Vagina (tissue), 2 donors: ENCODE measurements at regions not wholly inside any gene's neighbourhood (a gene's known extent, or its start where the extent isn't known, plus 50 kb on each side); places are given as distances from the start of the nearest gene placed in this dataset.
"Not testable (repeated sequence)": the region's sequence is repeated elsewhere in the genome, so short reads cannot be mapped to it uniquely, and the experiment has no call there.

Experiments used
- DNase-seq, 2 donors: peaks; one replicate each; pipeline ENCODE4 v3.0.0-alpha.2; 2017; ENCODE audit errors: extremely low spot score in 2 of 2
- H3K27ac ChIP-seq: fragments of 200-600 bp; sonication (generic); one replicate; pipeline ENCODE4 v1.5.1; 2019
- H3K27me3 ChIP-seq: fragments of 200-600 bp; sonication (generic); one replicate; pipeline ENCODE4 v1.5.1; 2019
- H3K36me3 ChIP-seq, 2 donors: fragments of 200-600 bp; sonication (generic); one replicate each; pipeline ENCODE4 v1.5.1; 2017 to 2019
- H3K4me1 ChIP-seq: fragments of 200-600 bp; sonication (generic); one replicate; pipeline ENCODE4 v1.5.1; 2019
- H3K4me3 ChIP-seq, 2 donors: fragments of 200-600 bp; sonication (generic); 1 replicate in 1 of 2; 2 replicates in 1 of 2; pipeline ENCODE4 v1.5.1; 2016 to 2019
- H3K9me3 ChIP-seq: fragments of 200-600 bp; sonication (generic); one replicate; pipeline ENCODE4 v1.5.1; 2019
- CTCF ChIP-seq, 3 experiments: fragments of 450-650 bp in 2 of 3; fragments of 200-600 bp in 1 of 3; sonication (generic) in 1 of 3; IDR thresholded peaks; one replicate each; pipeline ENCODE4 v1.5.1; 2017 to 2019; ENCODE audit warnings: antibody characterized with exemption in 3 of 3, mild to moderate bottlenecking in 2 of 3, moderate library complexity in 2 of 3
- POLR2A ChIP-seq, 2 donors: fragments of 450-650 bp; IDR thresholded peaks; one replicate each; pipeline ENCODE4 v1.6.1; 2017; ENCODE audit warnings: antibody characterized with exemption in 2 of 2, mild to moderate bottlenecking in 2 of 2, moderate library complexity in 2 of 2
- POLR2AphosphoS5 ChIP-seq, 2 donors: sonication (generic); formaldehyde crosslinking; IDR thresholded peaks; one replicate each; pipeline ENCODE4 v1.9.0; 2017; ENCODE audit warnings: antibody characterized with exemption in 2 of 2, mild to moderate bottlenecking in 2 of 2, low read depth in 1 of 2; ENCODE audit not compliant: insufficient read depth in 1 of 2
- intact Hi-C: fragments of 100-400 bp; cut with DNase I; formaldehyde crosslinking; loops from one replicate; pipeline ENCODE4 v1.15.1; 2023

GRCh38 chr12:59115526-59115925 lies 195.2 kb upstream of the LRIG3 start:
- no peak for DNase-seq
- no peak overlapping the region for H3K27ac ChIP-seq
- no peak for TF ChIP-seq POLR2A (IDR thresholded peaks at IDR 0.05)
- TF ChIP-seq POLR2AphosphoS5 (IDR thresholded peaks at IDR 0.05; ENCODE audit: insufficient read depth in 1 of 2, low read depth in 1 of 2): no peak
- TF ChIP-seq CTCF (IDR thresholded peaks at IDR 0.05): no peak
- no peaks in the 10 kb centered on the region for H3K27me3 ChIP-seq
- intact Hi-C loops: no loop called here
- H3K36me3 ChIP-seq: no peaks in the 10 kb centered on the region
- no peaks in the 10 kb centered on the region for H3K9me3 ChIP-seq
- H3K4me1 ChIP-seq: peaks cover 8% of the 10 kb centered on the region
- H3K4me3 ChIP-seq: no peak overlapping the region

GRCh38 chr12:59113831-59114615 lies 193.7 kb upstream of the LRIG3 start:
- Histone ChIP-seq H3K27me3 (no peaks in the 10 kb centered on the region), H3K4me3 (no peak overlapping the region), H3K9me3 (no peaks in the 10 kb centered on the region), H3K36me3 (no peaks in the 10 kb centered on the region), H3K27ac (no peak overlapping the region), H3K4me1 (peaks cover 8% of the 10 kb centered on the region)
- DNase-seq: no peak
- intact Hi-C loops: no loop called here
- no peak for TF ChIP-seq POLR2AphosphoS5 (IDR thresholded peaks at IDR 0.05; ENCODE audit: insufficient read depth in 1 of 2, low read depth in 1 of 2)
- TF ChIP-seq CTCF (IDR thresholded peaks at IDR 0.05): peak; percentile 11 to 73 (median 48)
- TF ChIP-seq POLR2A (IDR thresholded peaks at IDR 0.05): no peak

- Histone ChIP-seq H3K4me3 (no peak overlapping the region), H3K36me3 (no peaks in the 10 kb centered on the region), H3K4me1 (peaks cover 8% of the 10 kb centered on the region), H3K27ac (no peak overlapping the region), H3K27me3 (no peaks in the 10 kb centered on the region), H3K9me3 (no peaks in the 10 kb centered on the region)
- no peak for TF ChIP-seq POLR2A (IDR thresholded peaks at IDR 0.05)
- TF ChIP-seq POLR2AphosphoS5 (IDR thresholded peaks at IDR 0.05; ENCODE audit: insufficient read depth in 1 of 2, low read depth in 1 of 2): no peak
- no peak for TF ChIP-seq CTCF (IDR thresholded peaks at IDR 0.05)
- intact Hi-C loops: no loop called here
- DNase-seq: no peak
These were observed 191.5 kb upstream of the LRIG3 start for GRCh38 chr12:59111851-59112250.

GRCh38 chr12:59108516-59108915 lies 188.2 kb upstream of the LRIG3 start:
- H3K4me1 ChIP-seq, H3K27ac ChIP-seq, H3K9me3 ChIP-seq, DNase-seq, H3K27me3 ChIP-seq, H3K4me3 ChIP-seq, intact Hi-C loops, H3K36me3 ChIP-seq: not testable (repeated sequence)

- Histone ChIP-seq H3K27ac (no peak overlapping the region), H3K9me3 (no peaks in the 10 kb centered on the region), H3K36me3 (no peaks in the 10 kb centered on the region), H3K27me3 (no peaks in the 10 kb centered on the region), H3K4me3 (no peak overlapping the region), H3K4me1 (no peaks in the 10 kb centered on the region)
- DNase-seq: no peak
- no peak for TF ChIP-seq POLR2AphosphoS5 (IDR thresholded peaks at IDR 0.05; ENCODE audit: insufficient read depth in 1 of 2, low read depth in 1 of 2)
- TF ChIP-seq CTCF (IDR thresholded peaks at IDR 0.05): no peak
- no peak for TF ChIP-seq POLR2A (IDR thresholded peaks at IDR 0.05)
- intact Hi-C loops: no loop called here
These were observed 180.3 kb upstream of the LRIG3 start for GRCh38 chr12:59100585-59100984.
